ENCODE measurements at regions not wholly inside any gene's neighbourhood (a gene's known extent, or its start where the extent isn't known, plus 50 kb on each side); places are given as distances from the start of the nearest gene placed in this dataset.

GRCh38 chr2:215667585-215668377 lies 231.9 kb upstream of the FN1 start (continued):
- no peak for TF ChIP-seq E2F1 (CRISPR knock-in tag; IDR thresholded peaks at IDR 0.05)
- no peak for TF ChIP-seq IRF1 (CRISPR knock-in tag; IDR thresholded peaks at IDR 0.05)
- no peak for TF ChIP-seq FOXP4 (CRISPR knock-in tag; IDR thresholded peaks at IDR 0.05)
- TF ChIP-seq ATF1 (CRISPR knock-in tag; IDR thresholded peaks at IDR 0.05), result no peak
- TF ChIP-seq KAT7 (CRISPR knock-in tag; IDR thresholded peaks at IDR 0.05; ENCODE audit: borderline replicate concordance), result no peak
- TF ChIP-seq ZNF219 (CRISPR knock-in tag; IDR thresholded peaks at IDR 0.05; ENCODE audit: borderline replicate concordance), result no peak
- no peak for TF ChIP-seq PREB (CRISPR knock-in tag; IDR thresholded peaks at IDR 0.05; ENCODE audit: borderline replicate concordance)
- TF ChIP-seq RORB (CRISPR knock-in tag; IDR thresholded peaks at IDR 0.05), result no peak
- TF ChIP-seq ARID4B (CRISPR knock-in tag; IDR thresholded peaks at IDR 0.05; ENCODE audit: borderline replicate concordance), result no peak
- no peak for TF ChIP-seq NFATC4 (CRISPR knock-in tag; IDR thresholded peaks at IDR 0.05)
- no peak for TF ChIP-seq FOXJ3 (CRISPR knock-in tag; IDR thresholded peaks at IDR 0.05; ENCODE audit: borderline replicate concordance)
- no peak for TF ChIP-seq PRRX2 (CRISPR knock-in tag; IDR thresholded peaks at IDR 0.05)
- no peak for TF ChIP-seq SP1 (CRISPR knock-in tag; conservative IDR thresholded peaks at IDR 0.05)
- TF ChIP-seq CDX4 (CRISPR knock-in tag; IDR thresholded peaks at IDR 0.05; ENCODE audit: borderline replicate concordance), result no peak

- ATAC-seq, result no peak
- no peaks in the 10 kb centered on the region for H3K4me1 Mint-ChIP-seq
- TF ChIP-seq GRHL2 (CRISPR knock-in tag; IDR thresholded peaks at IDR 0.05; ENCODE audit: insufficient replicate concordance, severe bottlenecking) (no peak), GTF2I (CRISPR knock-in tag; conservative IDR thresholded peaks at IDR 0.05) (no peak), ZBTB21 (CRISPR knock-in tag; IDR thresholded peaks at IDR 0.05; ENCODE audit: borderline replicate concordance) (no peak), SP1 (CRISPR knock-in tag; conservative IDR thresholded peaks at IDR 0.05) (no peak), PREB (CRISPR knock-in tag; IDR thresholded peaks at IDR 0.05; ENCODE audit: borderline replicate concordance) (no peak), AFF4 (CRISPR knock-in tag; IDR thresholded peaks at IDR 0.05; ENCODE audit: borderline replicate concordance) (no peak)
These were observed 229.1 kb upstream of the FN1 start for GRCh38 chr2:215664847-215665525.

More at GRCh38 chr2:215664847-215665525, 229.1 kb upstream of the FN1 start:
- ChIA-PET POLR2A (no interaction called here), CTCF (no interaction called here)
- H3K4me3 Mint-ChIP-seq, result no peak overlapping the region
- H3K27me3 Mint-ChIP-seq (ENCODE audit: low read depth), result no peaks in the 10 kb centered on the region
- no peak for DNase-seq (ENCODE audit: low spot score)
- peaks cover 5% of the 10 kb centered on the region; the same call in 1 of the 2 replicates for H3K9me3 Mint-ChIP-seq
- no peaks in the 10 kb centered on the region for H3K36me3 Mint-ChIP-seq
- no peak overlapping the region for H3K27ac Mint-ChIP-seq
